Stimulated activated naive B cell treated with anti-CD40 and anti-IgM and Interleukin-4, amounts not matched to agents 10 μg/mL and 1 μg/mL and 100 μg/mL, for 72 hours (primary cell): ENCODE measurements at regions not wholly inside any gene's neighbourhood (a gene's known extent, or its start where the extent isn't known, plus 50 kb on each side); places are given as distances from the start of the nearest gene placed in this dataset.
"Not testable (repeated sequence)": the region's sequence is repeated elsewhere in the genome, so short reads cannot be mapped to it uniquely, and the experiment has no call there.

Experiments
- ATAC-seq, 2 donors: fragments of 150-1000 bp; cut with Tn5 transposase; replicated peaks; 2 replicates each; pipeline ENCODE4 v1.10.0; 2021; ENCODE audit warnings: moderate library complexity in 1 of 2
- DNase-seq: peaks from one replicate; pipeline ENCODE4 v3.0.0; 2021
- H3K27ac Mint-ChIP-seq: one replicate; pipeline ENCODE4 v1.8.0; 2022; ENCODE audit warnings: mild to moderate bottlenecking, mixed read lengths
- H3K27me3 Mint-ChIP-seq, 2 donors: one replicate each; pipeline ENCODE4 v1.8.0; 2022; ENCODE audit warnings: mixed read lengths in 2 of 2
- H3K36me3 Mint-ChIP-seq, 2 donors: one replicate each; pipeline ENCODE4 v1.8.0; 2022; ENCODE audit warnings: mixed read lengths in 2 of 2, mild to moderate bottlenecking in 1 of 2
- H3K4me1 Mint-ChIP-seq, 2 donors: one replicate each; pipeline ENCODE4 v1.8.0; 2022; ENCODE audit warnings: mixed read lengths in 2 of 2, mild to moderate bottlenecking in 1 of 2
- H3K4me3 Mint-ChIP-seq, 2 donors: one replicate each; pipeline ENCODE4 v1.8.0; 2022; ENCODE audit warnings: mild to moderate bottlenecking in 2 of 2, mixed read lengths in 2 of 2, moderate library complexity in 1 of 2
- H3K9me3 Mint-ChIP-seq, 2 donors: one replicate each; pipeline ENCODE4 v1.8.0; 2022; ENCODE audit warnings: mixed read lengths in 2 of 2, mild to moderate bottlenecking in 1 of 2

- no peak overlapping the region for H3K4me3 Mint-ChIP-seq
- H3K27ac Mint-ChIP-seq, result no peak overlapping the region
- no peaks in the 10 kb centered on the region for H3K4me1 Mint-ChIP-seq
- H3K36me3 Mint-ChIP-seq, result no peaks in the 10 kb centered on the region
- DNase-seq (no peak), ATAC-seq (no peak)
- H3K9me3 Mint-ChIP-seq, result peaks cover 0 to 2% of the 10 kb centered on the region in 2 donors
- H3K27me3 Mint-ChIP-seq, result no peaks in the 10 kb centered on the region
Measured at GRCh38 chr7:109529712-109530111, 960.0 kb downstream of the DNAJB9 start.

DNA sequence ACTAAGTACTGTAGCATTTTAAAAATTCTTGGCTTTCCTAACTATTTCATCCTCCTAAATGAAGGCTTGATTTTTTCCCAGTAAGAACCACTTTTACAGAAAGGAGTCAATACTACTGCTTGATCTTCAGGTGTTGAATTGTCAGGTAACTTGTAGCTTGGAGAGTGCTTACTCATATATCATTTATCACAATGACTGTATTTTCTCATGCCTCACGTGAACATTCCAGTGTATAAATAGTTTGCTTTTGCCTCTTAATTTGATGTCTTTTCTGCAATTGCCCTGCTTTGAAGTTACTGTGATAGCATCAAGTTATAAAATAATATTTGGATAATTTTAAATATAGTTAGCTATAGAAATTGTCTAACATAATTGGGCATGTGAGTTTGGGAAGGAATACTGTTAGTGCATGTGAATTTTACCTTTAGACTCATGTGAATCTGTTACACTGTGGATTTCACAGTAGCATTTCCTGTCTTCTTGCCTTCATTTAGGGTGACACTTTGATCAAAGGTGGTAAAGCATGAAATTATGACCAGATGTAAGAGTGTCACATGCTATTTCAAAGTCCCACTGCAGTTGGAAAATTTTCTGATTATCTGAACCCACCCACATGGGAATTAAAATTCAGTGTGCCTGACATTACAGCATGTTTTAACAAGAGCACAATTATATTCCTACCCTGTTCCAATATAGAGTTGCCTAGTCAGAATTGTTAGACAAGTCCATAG is 962.8 kb downstream of the DNAJB9 start:
- no peak for ATAC-seq

DNA sequence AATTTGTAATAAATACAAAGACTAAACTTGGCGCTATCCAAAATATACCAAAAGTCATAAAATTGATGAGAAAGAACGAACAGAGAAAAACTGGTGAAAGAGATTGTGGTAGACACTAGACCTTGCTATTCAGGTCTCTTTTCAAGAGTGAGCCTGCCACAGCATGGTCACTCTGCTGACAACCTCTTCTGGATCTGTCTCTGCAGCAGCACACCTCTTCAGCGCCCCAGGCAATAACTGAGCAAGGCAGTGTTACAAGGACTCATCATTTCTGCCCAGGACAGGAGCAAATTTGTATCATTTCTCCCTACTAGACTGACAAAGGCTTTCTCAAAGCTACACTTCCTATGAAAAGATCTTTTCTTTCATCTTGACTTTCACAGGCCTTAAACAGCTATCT is 976.0 kb downstream of the DNAJB9 start:
- no peaks in the 10 kb centered on the region for H3K36me3 Mint-ChIP-seq
- H3K4me1 Mint-ChIP-seq, result no peaks in the 10 kb centered on the region
- H3K9me3 Mint-ChIP-seq, result peaks cover 2 to 3% of the 10 kb centered on the region in 2 donors
- DNase-seq, result no peak
- no peak overlapping the region for H3K4me3 Mint-ChIP-seq
- no peak overlapping the region for H3K27ac Mint-ChIP-seq
- no peak for ATAC-seq
- H3K27me3 Mint-ChIP-seq, result no peaks in the 10 kb centered on the region

More for the DNA sequence above, 962.8 kb downstream of the DNAJB9 start:
- H3K4me1 Mint-ChIP-seq, result no peaks in the 10 kb centered on the region
- no peaks in the 10 kb centered on the region for H3K36me3 Mint-ChIP-seq
- DNase-seq, result no peak
- H3K4me3 Mint-ChIP-seq, result no peak overlapping the region
- no peaks in the 10 kb centered on the region for H3K27me3 Mint-ChIP-seq
- no peak overlapping the region for H3K27ac Mint-ChIP-seq
- H3K9me3 Mint-ChIP-seq, result no peaks in the 10 kb centered on the region

GRCh38 chr7:109549471-109550193 is 980.0 kb downstream of the DNAJB9 start:
- ATAC-seq (no peak), DNase-seq (no peak)
- no peaks in the 10 kb centered on the region for H3K36me3 Mint-ChIP-seq
- no peak overlapping the region for H3K27ac Mint-ChIP-seq
- no peaks in the 10 kb centered on the region for H3K4me1 Mint-ChIP-seq
- H3K4me3 Mint-ChIP-seq, result no peak overlapping the region
- no peaks in the 10 kb centered on the region for H3K27me3 Mint-ChIP-seq
- H3K9me3 Mint-ChIP-seq, result peaks cover 10 to 15% of the 10 kb centered on the region in 2 donors

GRCh38 chr7:109552017-109552416 is 982.3 kb downstream of the DNAJB9 start:
- no peak overlapping the region for H3K27ac Mint-ChIP-seq
- no peaks in the 10 kb centered on the region for H3K4me1 Mint-ChIP-seq
- no peak for ATAC-seq
- DNase-seq, result no peak
- H3K36me3 Mint-ChIP-seq, result no peaks in the 10 kb centered on the region
- no peak overlapping the region for H3K4me3 Mint-ChIP-seq
- H3K9me3 Mint-ChIP-seq, result peaks cover 15 to 17% of the 10 kb centered on the region in 2 donors
- no peaks in the 10 kb centered on the region for H3K27me3 Mint-ChIP-seq

GRCh38 chr7:109577265-109577664 is 1007.6 kb downstream of the DNAJB9 start:
- Mint-ChIP-seq H3K27ac (no peak overlapping the region), H3K27me3 (no peaks in the 10 kb centered on the region), H3K36me3 (no peaks in the 10 kb centered on the region), H3K4me3 (no peak overlapping the region), H3K4me1 (no peaks in the 10 kb centered on the region), H3K9me3 (peaks cover 0 to 2% of the 10 kb centered on the region in 2 donors)
- ATAC-seq, result no peak
- DNase-seq, result no peak

- no peak for DNase-seq
- Mint-ChIP-seq H3K4me1 (no peaks in the 10 kb centered on the region), H3K36me3 (no peaks in the 10 kb centered on the region), H3K27ac (no peak overlapping the region), H3K27me3 (no peaks in the 10 kb centered on the region), H3K9me3 (peaks cover 0 to 6% of the 10 kb centered on the region in 2 donors), H3K4me3 (no peak overlapping the region)
- ATAC-seq, result no peak
Measured at GRCh38 chr7:109579901-109580300, 1010.2 kb downstream of the DNAJB9 start.

GRCh38 chr7:109582211-109582610 is 1012.5 kb downstream of the DNAJB9 start:
- Mint-ChIP-seq H3K27ac (no peak overlapping the region), H3K27me3 (no peaks in the 10 kb centered on the region), H3K4me3 (no peak overlapping the region), H3K36me3 (no peaks in the 10 kb centered on the region), H3K9me3 (peaks cover 5 to 11% of the 10 kb centered on the region in 2 donors), H3K4me1 (no peaks in the 10 kb centered on the region)
- DNase-seq (no peak), ATAC-seq (no peak)

- H3K4me1 Mint-ChIP-seq, H3K27me3 Mint-ChIP-seq, DNase-seq, H3K27ac Mint-ChIP-seq, H3K36me3 Mint-ChIP-seq, H3K4me3 Mint-ChIP-seq, ATAC-seq: not testable (repeated sequence)
- H3K9me3 Mint-ChIP-seq, result peaks cover 8 to 12% of the 10 kb centered on the region in 2 donors
Measured at GRCh38 chr7:109596948-109597347, 1027.3 kb downstream of the DNAJB9 start.

GRCh38 chr7:109611656-109612055 is 1042.0 kb downstream of the DNAJB9 start:
- H3K4me3 Mint-ChIP-seq, result no peak overlapping the region
- H3K4me1 Mint-ChIP-seq, result no peaks in the 10 kb centered on the region
- no peak overlapping the region for H3K27ac Mint-ChIP-seq
- peaks cover 0 to 3% of the 10 kb centered on the region in 2 donors for H3K9me3 Mint-ChIP-seq
- no peak for DNase-seq
- ATAC-seq, result no peak
- H3K27me3 Mint-ChIP-seq, result no peaks in the 10 kb centered on the region
- H3K36me3 Mint-ChIP-seq, result no peaks in the 10 kb centered on the region

DNA sequence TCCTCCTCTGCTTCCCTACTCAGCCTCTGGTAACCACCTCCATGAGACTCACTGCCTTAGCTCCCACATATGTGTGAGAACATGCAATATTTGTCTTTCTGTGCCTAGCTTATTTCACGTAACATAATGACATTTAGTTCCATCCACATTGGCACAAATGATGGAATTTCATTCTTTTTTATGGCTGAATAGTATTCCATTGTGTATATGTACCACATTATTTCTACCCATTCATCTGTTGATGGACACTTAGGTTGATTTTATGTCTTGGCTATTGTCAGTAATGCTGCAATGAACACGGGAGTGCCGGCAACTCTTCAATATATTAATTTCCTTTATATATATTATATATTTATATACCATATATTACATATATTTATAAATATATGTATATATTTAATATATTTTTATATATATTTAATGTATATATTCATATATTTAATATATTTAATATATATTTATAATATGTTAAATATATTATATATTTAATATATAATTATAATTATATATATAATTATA is 1046.9 kb downstream of the DNAJB9 start:
- Mint-ChIP-seq H3K9me3 (peaks cover 4% of the 10 kb centered on the region in 2 donors), H3K36me3 (no peaks in the 10 kb centered on the region), H3K4me3 (no peak overlapping the region), H3K27ac (no peak overlapping the region), H3K4me1 (no peaks in the 10 kb centered on the region), H3K27me3 (no peaks in the 10 kb centered on the region)
- DNase-seq (no peak), ATAC-seq (no peak)

GRCh38 chr7:109622320-109622719 is 1052.6 kb downstream of the DNAJB9 start:
- H3K27ac Mint-ChIP-seq, result no peak overlapping the region

DNA sequence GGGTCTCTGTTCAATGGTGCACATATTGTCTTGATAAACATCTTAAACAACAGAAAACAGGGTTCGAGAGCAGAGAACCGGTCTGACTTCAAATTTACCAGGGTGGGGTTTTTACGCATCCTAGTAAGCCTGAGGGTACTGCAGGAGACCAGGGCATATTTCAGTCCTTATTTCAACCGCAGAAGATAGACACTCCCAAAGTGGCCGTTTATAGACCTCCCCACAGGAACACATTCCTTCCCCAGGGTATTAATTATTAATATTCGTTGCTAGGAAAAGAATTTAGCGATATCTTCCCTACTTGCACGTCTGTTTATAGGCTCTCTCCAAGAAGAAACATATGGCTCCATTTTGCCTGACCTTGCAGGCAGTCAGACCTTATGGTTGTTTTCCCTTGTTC is 1063.2 kb downstream of the DNAJB9 start:
- H3K36me3 Mint-ChIP-seq, H3K4me1 Mint-ChIP-seq, H3K9me3 Mint-ChIP-seq, H3K4me3 Mint-ChIP-seq, H3K27ac Mint-ChIP-seq, ATAC-seq, DNase-seq, H3K27me3 Mint-ChIP-seq: not testable (repeated sequence)

More at GRCh38 chr7:109622320-109622719, 1052.6 kb downstream of the DNAJB9 start:
- DNase-seq, result no peak
- no peaks in the 10 kb centered on the region for H3K36me3 Mint-ChIP-seq
- no peaks in the 10 kb centered on the region for H3K27me3 Mint-ChIP-seq
- no peak overlapping the region for H3K4me3 Mint-ChIP-seq
- H3K9me3 Mint-ChIP-seq, result peaks cover 4 to 10% of the 10 kb centered on the region in 2 donors
- no peaks in the 10 kb centered on the region for H3K4me1 Mint-ChIP-seq
- ATAC-seq, result no peak

- DNase-seq, result no peak
- Mint-ChIP-seq H3K4me1 (no peaks in the 10 kb centered on the region), H3K27ac (no peak overlapping the region), H3K36me3 (no peaks in the 10 kb centered on the region), H3K27me3 (no peaks in the 10 kb centered on the region), H3K9me3 (peaks cover 3 to 6% of the 10 kb centered on the region in 2 donors), H3K4me3 (no peak overlapping the region)
- ATAC-seq, result no peak
Measured at GRCh38 chr7:109635374-109635773, 1065.7 kb downstream of the DNAJB9 start.
